ENCODE measurements at regions not wholly inside any gene's neighbourhood (a gene's known extent, or its start where the extent isn't known, plus 50 kb on each side); places are given as distances from the start of the nearest gene placed in this dataset.

DNA sequence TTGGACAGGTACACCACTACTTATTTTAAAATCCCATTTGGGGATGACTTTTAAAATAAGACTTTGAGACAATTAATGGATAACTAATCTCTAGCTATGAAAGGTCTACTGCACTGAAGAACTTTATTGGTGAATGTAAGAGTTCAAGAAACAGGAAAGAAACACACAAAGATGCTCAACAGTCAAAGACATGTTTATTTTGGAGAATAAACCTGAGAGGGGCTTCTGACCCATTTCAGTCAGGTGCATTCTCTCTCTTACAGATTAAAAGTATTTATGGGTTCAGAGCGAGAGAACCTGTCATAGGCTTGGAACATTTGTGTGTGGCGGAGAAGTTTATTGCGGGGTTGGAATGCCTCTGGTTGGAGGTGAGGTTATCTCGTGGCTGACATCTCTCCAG lies 94.3 kb upstream of the USP29 start:
- no peak for TF ChIP-seq FOXK2 (IDR thresholded peaks at IDR 0.05)
- no peak for TF ChIP-seq TARDBP (IDR thresholded peaks at IDR 0.05)
- TF ChIP-seq FOXM1 (IDR thresholded peaks at IDR 0.05; ENCODE audit: borderline replicate concordance) = no peak
- TF ChIP-seq LEF1 (IDR thresholded peaks at IDR 0.05; ENCODE audit: borderline replicate concordance) = no peak
- TF ChIP-seq SUZ12 (IDR thresholded peaks at IDR 0.05) = no peak
- no peak for TF ChIP-seq ZNF384 (IDR thresholded peaks at IDR 0.05)
- TF ChIP-seq FOXA1 (IDR thresholded peaks at IDR 0.05) = no peak
- no peak for TF ChIP-seq L3MBTL2 (conservative IDR thresholded peaks at IDR 0.05)
